ENCODE measurements at regions not wholly inside any gene's neighbourhood (a gene's known extent, or its start where the extent isn't known, plus 50 kb on each side); places are given as distances from the start of the nearest gene placed in this dataset.

GRCh38 chr6:99093456-99094190 is 145.9 kb upstream of the FBXL4 start:
- no peak for ATAC-seq
- DNase-seq: no peak

GRCh38 chr6:99092461-99092860 is 144.7 kb upstream of the FBXL4 start:
- DNase-seq (no peak), ATAC-seq (no peak)
- intact Hi-C loops (cut with DNase I, micrococcal nuclease): no loop called here

More at GRCh38 chr6:99093456-99094190, 145.9 kb upstream of the FBXL4 start:
- intact Hi-C loops (cut with DNase I, micrococcal nuclease): no loop called here

GRCh38 chr6:99091985-99092384 is 144.2 kb upstream of the FBXL4 start:
- ATAC-seq: no peak
- intact Hi-C loops (cut with DNase I, micrococcal nuclease): no loop called here

GRCh38 chr6:99080191-99080590 is 132.4 kb upstream of the FBXL4 start:
- intact Hi-C loops (cut with DNase I, micrococcal nuclease): no loop called here
- no peak for ATAC-seq

More at GRCh38 chr6:99091985-99092384, 144.2 kb upstream of the FBXL4 start:
- DNase-seq: no peak

GRCh38 chr6:99079058-99079457 is 131.3 kb upstream of the FBXL4 start:
- no peak for DNase-seq
- ATAC-seq: no peak
- intact Hi-C loops (cut with DNase I, micrococcal nuclease): no loop called here

More at GRCh38 chr6:99080191-99080590, 132.4 kb upstream of the FBXL4 start:
- no peak for DNase-seq

GRCh38 chr6:99073223-99073622 is 125.5 kb upstream of the FBXL4 start:
- ATAC-seq (no peak), DNase-seq (no peak)
- intact Hi-C loops (cut with DNase I, micrococcal nuclease): no loop called here

GRCh38 chr6:99066044-99066443 is 118.3 kb upstream of the FBXL4 start:
- intact Hi-C loops (cut with DNase I, micrococcal nuclease): no loop called here
- DNase-seq (no peak), ATAC-seq (no peak)

GRCh38 chr6:99064834-99065233 is 117.1 kb upstream of the FBXL4 start:
- DNase-seq (no peak), ATAC-seq (no peak)
- intact Hi-C loops (cut with DNase I, micrococcal nuclease): no loop called here

- intact Hi-C loops (cut with DNase I, micrococcal nuclease): no loop called here
- ATAC-seq: no peak
Measured at GRCh38 chr6:99036672-99037071, 88.9 kb upstream of the FBXL4 start.

GRCh38 chr6:99032396-99032795 is 84.7 kb upstream of the FBXL4 start:
- ATAC-seq (no peak), DNase-seq (no peak)
- intact Hi-C loops (cut with DNase I, micrococcal nuclease): no loop called here

More at GRCh38 chr6:99036672-99037071, 88.9 kb upstream of the FBXL4 start:
- DNase-seq: no peak

- DNase-seq: no peak
- no peak for ATAC-seq
- intact Hi-C loops (cut with DNase I, micrococcal nuclease): no loop called here
Measured at GRCh38 chr6:99031957-99032356, 84.2 kb upstream of the FBXL4 start.

- intact Hi-C loops (cut with DNase I, micrococcal nuclease): no loop called here
- no peak for ATAC-seq
- DNase-seq: no peak
Measured at GRCh38 chr6:99030915-99031314, 83.2 kb upstream of the FBXL4 start.

- DNase-seq (no peak), ATAC-seq (no peak)
- intact Hi-C loops (cut with DNase I, micrococcal nuclease): no loop called here
Measured at GRCh38 chr6:99026135-99026534, 78.4 kb upstream of the FBXL4 start.

GRCh38 chr6:99024089-99024488 is 76.3 kb upstream of the FBXL4 start:
- intact Hi-C loops (cut with DNase I, micrococcal nuclease): no loop called here
- ATAC-seq (no peak), DNase-seq (no peak)

GRCh38 chr6:99022039-99022609 is 74.4 kb upstream of the FBXL4 start:
- intact Hi-C loops (cut with DNase I, micrococcal nuclease): no loop called here
- DNase-seq (no peak), ATAC-seq (no peak)

- no peak for ATAC-seq
- DNase-seq: no peak
- intact Hi-C loops (cut with DNase I, micrococcal nuclease): no loop called here
Measured at GRCh38 chr6:99019381-99019780, 71.6 kb upstream of the FBXL4 start.

GRCh38 chr6:99017150-99017549 is 69.4 kb upstream of the FBXL4 start:
- DNase-seq (no peak), ATAC-seq (no peak)
- intact Hi-C loops (cut with DNase I, micrococcal nuclease): no loop called here

GRCh38 chr6:99016355-99016754 is 68.6 kb upstream of the FBXL4 start:
- ATAC-seq (no peak), DNase-seq (no peak)
- intact Hi-C loops (cut with DNase I, micrococcal nuclease): no loop called here

GRCh38 chr6:99014061-99014460 is 66.3 kb upstream of the FBXL4 start:
- no peak for DNase-seq
- ATAC-seq: no peak
- intact Hi-C loops (cut with DNase I, micrococcal nuclease): no loop called here

- ATAC-seq: no peak
- intact Hi-C loops (cut with DNase I, micrococcal nuclease): no loop called here
- DNase-seq: no peak
Measured at GRCh38 chr6:99013661-99014060, 65.9 kb upstream of the FBXL4 start.

GRCh38 chr6:99013145-99013544 is 65.4 kb upstream of the FBXL4 start:
- ATAC-seq (no peak), DNase-seq (no peak)
- intact Hi-C loops (cut with DNase I, micrococcal nuclease): no loop called here
